ENCODE measurements at regions not wholly inside any gene's neighbourhood (a gene's known extent, or its start where the extent isn't known, plus 50 kb on each side); places are given as distances from the start of the nearest gene placed in this dataset.

DNA sequence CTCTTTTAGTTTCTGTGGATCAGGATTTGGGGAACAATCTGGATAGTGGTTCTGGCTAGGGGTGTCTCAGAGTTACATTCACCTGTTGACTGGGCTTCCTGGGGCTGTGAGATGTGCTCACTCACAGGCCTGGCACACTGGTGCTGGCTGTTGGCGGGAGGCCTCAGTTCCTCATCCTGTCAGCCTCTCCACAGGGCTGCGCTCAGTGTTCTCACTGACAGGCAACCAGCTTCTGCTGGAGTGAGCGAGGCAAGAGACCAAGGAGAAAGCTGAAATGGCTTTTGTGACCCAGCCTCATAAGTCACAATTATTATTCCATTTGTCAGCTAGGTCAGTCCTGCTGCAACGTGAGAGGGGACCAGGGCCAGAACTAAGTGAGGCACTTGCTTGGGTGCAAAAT is 180.6 kb upstream of the GLI2 start:
- Histone ChIP-seq H3K36me3 (ENCODE audit: insufficient read depth, low read length) (no peaks in the 10 kb centered on the region), H4K20me1 (ENCODE audit: insufficient read depth, low read length) (no peaks in the 10 kb centered on the region), H3K4me3 (ENCODE audit: insufficient read depth, low read depth, low read length) (no peak overlapping the region), H3K9ac (ENCODE audit: low read length) (no peak overlapping the region), H3K79me2 (ENCODE audit: insufficient read depth, low read length) (no peaks in the 10 kb centered on the region), H3K4me1 (ENCODE audit: insufficient read depth, low read length) (peaks cover 21% of the 10 kb centered on the region), H3K27ac (ENCODE audit: low read depth, low read length) (no peak overlapping the region), H3K9me3 (ENCODE audit: insufficient read depth, low read depth, low read length) (no peaks in the 10 kb centered on the region), H3K4me2 (ENCODE audit: low read length) (no peak overlapping the region), H2AFZ (ENCODE audit: low read depth, low read length) (no peak overlapping the region), H3K27me3 (ENCODE audit: insufficient read depth, low read length) (peaks cover 27% of the 10 kb centered on the region)
- Mint-ChIP-seq H3K9me3 (ENCODE audit: unreplicated experiment) (peaks cover 1% of the 10 kb centered on the region), H3K4me3 (ENCODE audit: unreplicated experiment) (no peak overlapping the region), H3K36me3 (ENCODE audit: low read depth, unreplicated experiment) (no peaks in the 10 kb centered on the region), H3K27ac (ENCODE audit: unreplicated experiment) (no peak overlapping the region), H3K4me1 (ENCODE audit: low read depth, unreplicated experiment) (peaks cover 35% of the 10 kb centered on the region), H3K27me3 (ENCODE audit: low read depth, unreplicated experiment) (peaks cover 37% of the 10 kb centered on the region)
- no peak for TF ChIP-seq EZH2 (IDR thresholded peaks at IDR 0.05; ENCODE audit: insufficient read depth, low read length)
- TF ChIP-seq, protein P1, sequence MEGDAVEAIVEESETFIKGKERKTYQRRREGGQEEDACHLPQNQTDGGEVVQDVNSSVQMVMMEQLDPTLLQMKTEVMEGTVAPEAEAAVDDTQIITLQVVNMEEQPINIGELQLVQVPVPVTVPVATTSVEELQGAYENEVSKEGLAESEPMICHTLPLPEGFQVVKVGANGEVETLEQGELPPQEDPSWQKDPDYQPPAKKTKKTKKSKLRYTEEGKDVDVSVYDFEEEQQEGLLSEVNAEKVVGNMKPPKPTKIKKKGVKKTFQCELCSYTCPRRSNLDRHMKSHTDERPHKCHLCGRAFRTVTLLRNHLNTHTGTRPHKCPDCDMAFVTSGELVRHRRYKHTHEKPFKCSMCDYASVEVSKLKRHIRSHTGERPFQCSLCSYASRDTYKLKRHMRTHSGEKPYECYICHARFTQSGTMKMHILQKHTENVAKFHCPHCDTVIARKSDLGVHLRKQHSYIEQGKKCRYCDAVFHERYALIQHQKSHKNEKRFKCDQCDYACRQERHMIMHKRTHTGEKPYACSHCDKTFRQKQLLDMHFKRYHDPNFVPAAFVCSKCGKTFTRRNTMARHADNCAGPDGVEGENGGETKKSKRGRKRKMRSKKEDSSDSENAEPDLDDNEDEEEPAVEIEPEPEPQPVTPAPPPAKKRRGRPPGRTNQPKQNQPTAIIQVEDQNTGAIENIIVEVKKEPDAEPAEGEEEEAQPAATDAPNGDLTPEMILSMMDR (IDR thresholded peaks at IDR 0.05; ENCODE audit: insufficient read depth, low read depth, low read length), result no peak
- DNase-seq (ENCODE audit: low read depth) (no peak), FAIRE-seq (no peak)

GRCh38 chr2:120556911-120557310 is 178.8 kb upstream of the GLI2 start:
- H3K27me3 ChIP-seq (ENCODE audit: insufficient read depth, low read length), result peaks cover 18% of the 10 kb centered on the region
- FAIRE-seq (no peak), DNase-seq (ENCODE audit: low read depth) (no peak)
- H3K4me2 ChIP-seq (ENCODE audit: low read length), result no peak overlapping the region
- no peak overlapping the region for H3K27ac ChIP-seq (ENCODE audit: low read depth, low read length)
- no peaks in the 10 kb centered on the region for H3K36me3 ChIP-seq (ENCODE audit: insufficient read depth, low read length)
- Mint-ChIP-seq H3K36me3 (ENCODE audit: low read depth, unreplicated experiment) (no peaks in the 10 kb centered on the region), H3K4me1 (ENCODE audit: low read depth, unreplicated experiment) (peaks cover 38% of the 10 kb centered on the region), H3K27ac (ENCODE audit: unreplicated experiment) (peak overlapping the region; percentile 84), H3K4me3 (ENCODE audit: unreplicated experiment) (no peak overlapping the region), H3K9me3 (ENCODE audit: unreplicated experiment) (peaks cover 1% of the 10 kb centered on the region), H3K27me3 (ENCODE audit: low read depth, unreplicated experiment) (peaks cover 38% of the 10 kb centered on the region)
- no peak overlapping the region for H2AFZ ChIP-seq (ENCODE audit: low read depth, low read length)
- no peaks in the 10 kb centered on the region for H3K9me3 ChIP-seq (ENCODE audit: insufficient read depth, low read depth, low read length)
- no peak overlapping the region for H3K9ac ChIP-seq (ENCODE audit: low read length)
- no peaks in the 10 kb centered on the region for H4K20me1 ChIP-seq (ENCODE audit: insufficient read depth, low read length)
- H3K4me1 ChIP-seq (ENCODE audit: insufficient read depth, low read length), result peaks cover 27% of the 10 kb centered on the region
- TF ChIP-seq EZH2 (IDR thresholded peaks at IDR 0.05; ENCODE audit: insufficient read depth, low read length), result no peak
- TF ChIP-seq, protein P1 (IDR thresholded peaks at IDR 0.05; ENCODE audit: insufficient read depth, low read depth, low read length), result no peak
- H3K4me3 ChIP-seq (ENCODE audit: insufficient read depth, low read depth, low read length), result no peak overlapping the region
- no peaks in the 10 kb centered on the region for H3K79me2 ChIP-seq (ENCODE audit: insufficient read depth, low read length)

DNA sequence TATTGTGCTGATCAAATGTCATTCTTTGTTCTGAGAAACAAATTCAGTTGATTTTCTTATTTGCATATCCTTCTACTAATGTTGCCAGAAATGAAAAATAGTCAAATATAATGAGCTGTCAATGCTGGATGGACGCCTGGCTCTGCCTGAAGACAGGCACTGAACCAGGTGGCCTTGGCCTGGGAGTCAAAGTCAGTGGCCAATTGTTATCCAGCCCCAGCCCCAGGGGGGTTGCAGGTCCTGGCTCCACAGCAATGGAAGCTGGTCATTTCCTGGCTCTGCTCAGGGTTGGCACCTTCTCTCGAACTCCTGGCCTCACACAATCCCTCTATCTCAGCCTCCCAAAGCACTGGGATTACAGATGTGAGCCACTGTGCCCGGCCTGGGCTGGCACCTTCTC is 176.8 kb upstream of the GLI2 start:
- Histone ChIP-seq H2AFZ (ENCODE audit: low read depth, low read length) (no peak overlapping the region), H3K27ac (ENCODE audit: low read depth, low read length) (peak overlapping the region; percentile 88), H4K20me1 (ENCODE audit: insufficient read depth, low read length) (no peaks in the 10 kb centered on the region), H3K79me2 (ENCODE audit: insufficient read depth, low read length) (no peaks in the 10 kb centered on the region), H3K4me3 (ENCODE audit: insufficient read depth, low read depth, low read length) (peak overlapping the region; percentile 9), H3K4me2 (ENCODE audit: low read length) (peak overlapping the region; percentile 74), H3K9me3 (ENCODE audit: insufficient read depth, low read depth, low read length) (no peaks in the 10 kb centered on the region), H3K27me3 (ENCODE audit: insufficient read depth, low read length) (peaks cover 8% of the 10 kb centered on the region), H3K36me3 (ENCODE audit: insufficient read depth, low read length) (no peaks in the 10 kb centered on the region), H3K4me1 (ENCODE audit: insufficient read depth, low read length) (peaks cover 20% of the 10 kb centered on the region), H3K9ac (ENCODE audit: low read length) (peak overlapping the region; percentile 58)
- peaks cover 1% of the 10 kb centered on the region for H3K9me3 Mint-ChIP-seq (ENCODE audit: unreplicated experiment)
- peak overlapping the region; percentile 41 for H3K4me3 Mint-ChIP-seq (ENCODE audit: unreplicated experiment)
- FAIRE-seq (no peak), DNase-seq (ENCODE audit: low read depth) (no peak)
- H3K27ac Mint-ChIP-seq (ENCODE audit: unreplicated experiment), result peak overlapping the region; percentile 99
- TF ChIP-seq, protein P1 (IDR thresholded peaks at IDR 0.05; ENCODE audit: insufficient read depth, low read depth, low read length), result no peak
- no peak for TF ChIP-seq EZH2 (IDR thresholded peaks at IDR 0.05; ENCODE audit: insufficient read depth, low read length)
- H3K36me3 Mint-ChIP-seq (ENCODE audit: low read depth, unreplicated experiment), result no peaks in the 10 kb centered on the region
- peaks cover 35% of the 10 kb centered on the region for H3K27me3 Mint-ChIP-seq (ENCODE audit: low read depth, unreplicated experiment)
- peaks cover 29% of the 10 kb centered on the region for H3K4me1 Mint-ChIP-seq (ENCODE audit: low read depth, unreplicated experiment)

Measured in astrocyte (in vitro differentiated cells and primary cell).